ENCODE measurements at regions not wholly inside any gene's neighbourhood (a gene's known extent, or its start where the extent isn't known, plus 50 kb on each side); places are given as distances from the start of the nearest gene placed in this dataset.
"Not testable (repeated sequence)": the region's sequence is repeated elsewhere in the genome, so short reads cannot be mapped to it uniquely, and the experiment has no call there.

DNA sequence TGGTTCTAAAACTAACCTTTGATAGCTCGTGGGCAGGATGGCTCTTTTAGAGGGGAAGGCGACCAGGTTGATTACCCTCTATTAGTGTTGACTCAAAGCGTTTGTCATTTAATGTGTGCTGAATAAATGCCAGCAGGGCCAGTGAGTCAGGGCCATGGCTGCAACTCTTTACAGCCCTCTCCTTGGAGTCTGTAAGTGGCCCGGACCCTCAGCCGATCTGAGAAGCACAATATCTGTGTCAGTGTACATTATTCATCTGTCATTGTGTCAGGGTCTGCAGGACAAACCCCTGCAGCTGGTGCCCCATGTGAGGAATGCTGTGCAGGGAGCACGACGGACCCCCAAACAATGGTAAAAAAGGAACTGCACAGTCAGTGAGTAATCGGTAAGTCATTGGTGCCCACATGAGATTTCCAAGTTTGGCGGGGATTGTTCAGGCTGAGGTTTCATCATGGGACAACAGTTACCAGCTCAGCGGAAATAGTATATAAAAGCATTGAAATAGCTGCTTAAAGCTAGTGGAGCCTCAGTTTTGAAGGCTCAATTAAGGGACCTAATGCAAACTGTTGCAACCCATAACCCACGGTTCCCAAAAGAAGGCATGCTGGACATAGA lies 139.1 kb downstream of the ZNF675 start:
- Histone ChIP-seq H3K9ac (ENCODE audit: insufficient read length, low read depth) (no peak overlapping the region), H3K27me3 (ENCODE audit: insufficient read depth, insufficient read length) (no peaks in the 10 kb centered on the region), H3K4me3 (ENCODE audit: insufficient read length, low read depth) (no peak overlapping the region), H3K9me3 (ENCODE audit: insufficient read depth, low read length) (peaks cover 83% of the 10 kb centered on the region), H3K4me1 (ENCODE audit: insufficient read depth, insufficient read length) (no peaks in the 10 kb centered on the region), H3K36me3 (ENCODE audit: insufficient read depth, insufficient read length, low read length) (no peaks in the 10 kb centered on the region)
- no peak for DNase-seq (ENCODE audit: low read depth, low spot score)
- TF ChIP-seq ZNF274 (IDR thresholded peaks at IDR 0.05; ENCODE audit: low read depth, low read length) = no peak
- no peak for TF ChIP-seq SUZ12 (IDR thresholded peaks at IDR 0.05; ENCODE audit: extremely low read depth, insufficient read depth, insufficient read length)
- TF ChIP-seq YY1 (IDR thresholded peaks at IDR 0.05; ENCODE audit: insufficient read depth, insufficient read length) = no peak

DNA sequence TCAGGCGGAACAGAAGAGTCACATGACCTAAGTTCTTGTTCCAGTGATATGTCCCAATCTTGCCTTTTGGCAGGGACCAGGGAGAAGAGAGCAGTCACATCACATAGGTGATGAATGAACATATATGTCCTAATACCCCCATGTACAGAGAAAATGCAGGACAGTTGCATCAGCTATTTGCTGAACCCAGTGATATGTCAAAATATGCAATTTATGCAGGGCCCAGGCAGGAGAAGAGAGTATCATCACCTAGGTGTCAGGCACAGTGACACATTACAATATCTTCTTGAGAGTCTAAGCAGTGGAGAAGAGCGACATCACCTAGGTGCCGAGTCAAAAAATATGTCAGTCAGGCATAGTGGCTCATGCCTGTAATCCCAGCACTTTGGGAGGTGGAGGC lies 139.9 kb downstream of the ZNF675 start:
- Histone ChIP-seq H3K27me3 (ENCODE audit: insufficient read depth, insufficient read length) (no peaks in the 10 kb centered on the region), H3K36me3 (ENCODE audit: insufficient read depth, insufficient read length, low read length) (no peaks in the 10 kb centered on the region), H3K4me1 (ENCODE audit: insufficient read depth, insufficient read length) (no peaks in the 10 kb centered on the region), H3K9me3 (ENCODE audit: insufficient read depth, low read length) (peaks cover 76% of the 10 kb centered on the region), H3K9ac (ENCODE audit: insufficient read length, low read depth) (no peak overlapping the region), H3K4me3 (ENCODE audit: insufficient read length, low read depth) (no peak overlapping the region)
- DNase-seq (ENCODE audit: low read depth, low spot score) = no peak
- no peak for TF ChIP-seq YY1 (IDR thresholded peaks at IDR 0.05; ENCODE audit: insufficient read depth, insufficient read length)

DNA sequence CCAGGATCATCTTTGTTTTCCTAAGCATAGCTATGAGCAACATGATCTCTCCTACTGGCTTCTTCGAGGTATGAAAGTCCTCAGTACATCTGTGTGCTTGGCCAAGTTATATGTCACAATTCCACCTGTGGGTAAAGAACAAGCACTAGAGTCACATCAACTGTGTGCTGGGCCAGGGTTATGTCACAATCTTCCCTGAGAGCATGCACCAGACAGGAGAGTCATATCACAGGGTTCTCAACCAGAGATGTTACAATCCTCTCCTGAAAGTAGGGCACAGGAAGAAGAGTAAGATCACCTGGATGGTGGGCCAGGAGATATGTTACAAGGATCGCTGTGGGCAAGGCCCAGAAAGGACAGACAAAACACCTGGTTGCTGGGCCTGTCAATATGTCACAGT lies 143.7 kb downstream of the ZNF675 start:
- TF ChIP-seq YY1 (IDR thresholded peaks at IDR 0.05; ENCODE audit: insufficient read depth, insufficient read length) (no peak), SUZ12 (IDR thresholded peaks at IDR 0.05; ENCODE audit: extremely low read depth, insufficient read depth, insufficient read length) (no peak), ZNF274 (IDR thresholded peaks at IDR 0.05; ENCODE audit: low read depth, low read length) (no peak)
- Histone ChIP-seq H3K9me3 (ENCODE audit: insufficient read depth, low read length) (peaks cover 40% of the 10 kb centered on the region), H3K36me3 (ENCODE audit: insufficient read depth, insufficient read length, low read length) (no peaks in the 10 kb centered on the region), H3K9ac (ENCODE audit: insufficient read length, low read depth) (no peak overlapping the region), H3K27me3 (ENCODE audit: insufficient read depth, insufficient read length) (no peaks in the 10 kb centered on the region), H3K4me1 (ENCODE audit: insufficient read depth, insufficient read length) (no peaks in the 10 kb centered on the region), H3K4me3 (ENCODE audit: insufficient read length, low read depth) (no peak overlapping the region)
- DNase-seq (ENCODE audit: low read depth, low spot score) = no peak

DNA sequence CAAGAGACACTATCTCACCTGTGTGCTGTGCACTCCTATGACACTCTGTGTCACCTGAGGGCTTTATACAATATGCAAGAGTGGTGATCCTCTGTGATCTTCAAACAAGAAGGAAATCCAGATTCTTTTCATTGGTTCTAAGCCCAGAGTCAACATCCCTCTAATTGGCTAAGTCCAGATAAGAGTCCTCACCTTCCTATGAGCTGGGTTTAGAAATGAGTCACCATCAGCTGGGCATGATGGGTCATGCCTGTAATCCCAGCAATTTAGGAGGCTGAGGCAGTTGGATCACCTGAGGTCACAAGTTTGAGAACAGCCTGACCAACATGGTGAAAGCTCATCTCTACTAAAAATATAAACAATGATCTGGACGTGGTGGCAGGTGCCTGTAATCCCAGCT lies 144.4 kb downstream of the ZNF675 start:
- no peaks in the 10 kb centered on the region for H3K36me3 ChIP-seq (ENCODE audit: insufficient read depth, insufficient read length, low read length)
- no peak overlapping the region for H3K4me3 ChIP-seq (ENCODE audit: insufficient read length, low read depth)
- peaks cover 37% of the 10 kb centered on the region for H3K9me3 ChIP-seq (ENCODE audit: insufficient read depth, low read length)
- H3K27me3 ChIP-seq (ENCODE audit: insufficient read depth, insufficient read length) = no peaks in the 10 kb centered on the region
- no peak for DNase-seq (ENCODE audit: low read depth, low spot score)
- no peaks in the 10 kb centered on the region for H3K4me1 ChIP-seq (ENCODE audit: insufficient read depth, insufficient read length)
- H3K9ac ChIP-seq (ENCODE audit: insufficient read length, low read depth) = no peak overlapping the region
- TF ChIP-seq SUZ12 (IDR thresholded peaks at IDR 0.05; ENCODE audit: extremely low read depth, insufficient read depth, insufficient read length) (no peak), YY1 (IDR thresholded peaks at IDR 0.05; ENCODE audit: insufficient read depth, insufficient read length) (no peak), ZNF274 (IDR thresholded peaks at IDR 0.05; ENCODE audit: low read depth, low read length) (no peak)

DNA sequence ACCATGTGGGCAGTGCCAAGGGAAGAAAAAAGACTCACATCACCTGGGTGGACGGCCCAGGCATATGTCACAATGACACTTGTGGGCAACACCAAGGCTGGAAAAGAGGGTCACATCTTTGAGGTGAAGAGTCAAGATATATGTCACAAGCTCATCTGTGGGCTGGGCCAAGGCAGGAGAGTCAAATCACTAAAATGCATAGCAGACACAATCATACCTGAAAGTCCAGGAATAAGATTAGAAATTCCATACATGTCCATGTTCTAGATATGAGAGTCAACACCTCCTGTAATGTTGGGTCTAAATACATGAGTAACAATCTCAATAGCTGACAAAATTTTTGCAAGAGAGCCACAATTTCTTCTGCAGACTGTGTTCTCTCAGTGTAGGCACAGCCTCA lies 145.0 kb downstream of the ZNF675 start:
- Histone ChIP-seq H3K36me3 (ENCODE audit: insufficient read depth, insufficient read length, low read length) (no peaks in the 10 kb centered on the region), H3K9me3 (ENCODE audit: insufficient read depth, low read length) (peaks cover 32% of the 10 kb centered on the region), H3K9ac (ENCODE audit: insufficient read length, low read depth) (no peak overlapping the region), H3K27me3 (ENCODE audit: insufficient read depth, insufficient read length) (no peaks in the 10 kb centered on the region), H3K4me1 (ENCODE audit: insufficient read depth, insufficient read length) (no peaks in the 10 kb centered on the region), H3K4me3 (ENCODE audit: insufficient read length, low read depth) (no peak overlapping the region)
- DNase-seq (ENCODE audit: low read depth, low spot score) = no peak
- TF ChIP-seq YY1 (IDR thresholded peaks at IDR 0.05; ENCODE audit: insufficient read depth, insufficient read length) = no peak
- TF ChIP-seq SUZ12 (IDR thresholded peaks at IDR 0.05; ENCODE audit: extremely low read depth, insufficient read depth, insufficient read length) = no peak
- TF ChIP-seq ZNF274 (IDR thresholded peaks at IDR 0.05; ENCODE audit: low read depth, low read length) = no peak

DNA sequence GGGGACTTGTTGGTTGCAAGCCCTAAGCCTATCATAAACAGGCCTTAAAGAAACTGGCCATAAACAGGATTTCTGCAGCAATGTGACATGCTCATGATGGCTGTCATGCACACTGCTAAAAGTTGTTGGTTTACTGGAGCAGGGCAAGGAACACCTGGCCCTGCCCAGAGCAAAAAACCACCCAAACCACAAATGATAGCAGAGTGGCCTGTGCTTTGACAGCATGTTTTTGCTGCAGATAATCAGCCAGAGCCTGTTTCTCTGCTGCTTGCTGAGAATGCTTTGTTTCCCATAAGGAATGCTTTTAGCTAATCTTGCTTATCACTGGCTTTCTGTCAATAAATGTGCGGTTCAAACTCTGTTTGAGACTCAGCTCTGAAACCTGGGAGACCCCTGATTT lies 144.9 kb upstream of the ZNF91 start:
- H3K4me1 ChIP-seq (ENCODE audit: insufficient read depth, insufficient read length); H3K4me3 ChIP-seq (ENCODE audit: insufficient read length, low read depth); H3K9ac ChIP-seq (ENCODE audit: insufficient read length, low read depth); DNase-seq (ENCODE audit: low read depth, low spot score); H3K36me3 ChIP-seq (ENCODE audit: insufficient read depth, insufficient read length, low read length); H3K27me3 ChIP-seq (ENCODE audit: insufficient read depth, insufficient read length): not testable (repeated sequence)
- peaks cover 22% of the 10 kb centered on the region for H3K9me3 ChIP-seq (ENCODE audit: insufficient read depth, low read length)

DNA sequence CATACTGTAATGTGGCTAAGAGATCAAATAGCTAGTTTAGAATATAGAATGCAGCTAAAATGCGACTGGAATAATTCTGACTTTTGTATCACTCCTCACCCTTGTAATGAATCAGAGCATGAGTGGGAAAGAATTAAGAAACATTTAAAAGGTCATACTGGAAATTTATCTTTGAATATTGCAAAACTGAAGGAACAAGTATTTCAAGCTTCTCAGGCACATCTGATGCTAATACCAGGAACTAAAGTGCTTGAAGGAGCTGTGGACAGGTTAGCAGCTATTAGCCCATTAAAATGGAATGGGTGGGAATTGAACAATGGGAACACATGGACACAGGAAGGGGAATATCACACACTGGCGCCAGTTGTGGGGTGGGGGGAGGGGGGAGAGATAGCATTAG lies 144.2 kb upstream of the ZNF91 start:
- DNase-seq (ENCODE audit: low read depth, low spot score) = no peak
- Histone ChIP-seq H3K9me3 (ENCODE audit: insufficient read depth, low read length) (peaks cover 22% of the 10 kb centered on the region), H3K4me1 (ENCODE audit: insufficient read depth, insufficient read length) (no peaks in the 10 kb centered on the region)

DNA sequence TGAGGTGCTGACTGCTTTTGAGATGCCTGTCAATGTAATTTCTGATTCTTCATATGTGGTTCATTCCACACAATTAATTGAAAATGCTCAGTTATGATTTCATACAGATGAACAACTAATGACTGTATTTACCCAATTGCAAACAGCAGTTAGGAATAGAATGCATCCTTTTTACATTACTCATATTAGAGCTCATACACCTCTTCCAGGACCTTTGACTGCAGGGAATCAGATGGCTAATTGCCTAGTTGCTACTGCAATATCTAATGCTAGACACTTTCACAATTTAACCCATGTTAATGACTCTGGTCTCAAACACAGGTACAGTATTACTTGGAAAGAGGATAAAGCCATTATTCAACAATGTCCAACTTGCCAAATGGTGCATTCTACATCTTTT lies 141.9 kb upstream of the ZNF91 start:
- H3K9ac ChIP-seq (ENCODE audit: insufficient read length, low read depth); H3K4me1 ChIP-seq (ENCODE audit: insufficient read depth, insufficient read length); DNase-seq (ENCODE audit: low read depth, low spot score); H3K4me3 ChIP-seq (ENCODE audit: insufficient read length, low read depth); H3K36me3 ChIP-seq (ENCODE audit: insufficient read depth, insufficient read length, low read length); H3K27me3 ChIP-seq (ENCODE audit: insufficient read depth, insufficient read length): not testable (repeated sequence)
- peaks cover 21% of the 10 kb centered on the region for H3K9me3 ChIP-seq (ENCODE audit: insufficient read depth, low read length)

More for the DNA sequence above, 144.2 kb upstream of the ZNF91 start:
- TF ChIP-seq ZNF274 (IDR thresholded peaks at IDR 0.05; ENCODE audit: low read depth, low read length) (no peak), YY1 (IDR thresholded peaks at IDR 0.05; ENCODE audit: insufficient read depth, insufficient read length) (no peak), SUZ12 (IDR thresholded peaks at IDR 0.05; ENCODE audit: extremely low read depth, insufficient read depth, insufficient read length) (no peak)
- Histone ChIP-seq H3K4me3 (ENCODE audit: insufficient read length, low read depth) (no peak overlapping the region), H3K27me3 (ENCODE audit: insufficient read depth, insufficient read length) (no peaks in the 10 kb centered on the region), H3K9ac (ENCODE audit: insufficient read length, low read depth) (no peak overlapping the region), H3K36me3 (ENCODE audit: insufficient read depth, insufficient read length, low read length) (no peaks in the 10 kb centered on the region)

DNA sequence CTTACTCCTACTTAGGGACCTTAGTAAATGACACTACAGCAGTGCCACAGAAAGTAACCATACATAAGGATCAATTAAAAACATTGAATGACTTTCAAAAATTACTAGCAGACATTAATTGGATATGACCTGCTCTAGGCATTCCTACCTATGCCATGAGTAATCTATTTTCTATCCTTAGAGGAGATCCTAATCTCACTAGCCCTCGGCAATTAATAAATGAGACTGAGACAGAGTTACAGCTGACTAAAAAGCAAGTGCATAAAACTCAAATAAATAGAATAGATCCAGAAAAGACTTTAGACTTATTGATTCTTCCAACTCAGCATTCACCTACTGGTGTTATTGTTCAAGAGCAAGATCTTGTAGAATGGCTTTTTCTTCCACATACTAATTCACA lies 141.1 kb upstream of the ZNF91 start:
- not testable (repeated sequence) for H3K4me1 ChIP-seq (ENCODE audit: insufficient read depth, insufficient read length)
- peaks cover 21% of the 10 kb centered on the region for H3K9me3 ChIP-seq (ENCODE audit: insufficient read depth, low read length)

DNA sequence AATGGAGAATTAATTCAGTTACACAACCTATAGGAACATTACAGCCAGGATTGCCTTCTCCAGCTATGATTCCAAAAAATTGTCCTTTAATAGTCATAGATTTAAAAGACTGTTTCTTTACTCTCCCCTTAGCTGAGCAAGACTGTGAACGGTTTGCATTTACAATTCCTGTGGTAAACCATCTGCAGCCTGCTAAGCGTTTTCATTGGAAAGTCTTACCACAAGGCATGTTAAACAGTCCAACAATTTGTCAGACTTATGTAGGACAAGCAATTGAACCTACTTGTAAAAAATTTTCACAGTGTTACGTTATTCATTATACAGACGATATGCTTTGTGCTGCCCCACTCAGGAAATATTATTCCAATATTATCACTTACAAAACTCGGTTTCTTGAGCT lies 140.6 kb upstream of the ZNF91 start:
- not testable (repeated sequence) for H3K4me1 ChIP-seq (ENCODE audit: insufficient read depth, insufficient read length); H3K9ac ChIP-seq (ENCODE audit: insufficient read length, low read depth); H3K36me3 ChIP-seq (ENCODE audit: insufficient read depth, insufficient read length, low read length); DNase-seq (ENCODE audit: low read depth, low spot score); H3K4me3 ChIP-seq (ENCODE audit: insufficient read length, low read depth); H3K27me3 ChIP-seq (ENCODE audit: insufficient read depth, insufficient read length)
- peaks cover 21% of the 10 kb centered on the region for H3K9me3 ChIP-seq (ENCODE audit: insufficient read depth, low read length)

More for the DNA sequence above, 141.1 kb upstream of the ZNF91 start:
- not testable (repeated sequence) for H3K9ac ChIP-seq (ENCODE audit: insufficient read length, low read depth); H3K4me3 ChIP-seq (ENCODE audit: insufficient read length, low read depth); H3K27me3 ChIP-seq (ENCODE audit: insufficient read depth, insufficient read length); DNase-seq (ENCODE audit: low read depth, low spot score); H3K36me3 ChIP-seq (ENCODE audit: insufficient read depth, insufficient read length, low read length)

DNA sequence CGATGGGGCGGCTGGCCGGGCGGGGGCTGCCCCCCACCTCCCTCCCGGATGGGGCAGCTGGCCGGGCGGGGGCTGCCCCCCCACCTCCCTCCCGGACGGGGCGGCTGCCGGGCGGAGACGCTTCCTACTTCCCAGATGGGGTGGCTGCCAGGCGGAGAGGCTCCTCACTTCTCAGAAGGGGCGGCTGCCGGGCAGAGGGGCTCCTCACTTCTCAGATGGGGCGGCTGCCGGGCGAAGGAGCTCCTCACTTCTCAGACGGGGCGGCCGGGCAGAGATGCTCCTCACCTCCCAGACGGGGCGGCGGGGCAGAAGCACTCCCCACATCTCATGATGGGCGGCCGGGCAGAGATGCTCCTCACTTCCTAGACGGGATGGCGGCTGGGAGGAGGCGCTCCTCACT lies 138.2 kb upstream of the ZNF91 start:
- not testable (repeated sequence) for DNase-seq (ENCODE audit: low read depth, low spot score); H3K27me3 ChIP-seq (ENCODE audit: insufficient read depth, insufficient read length); H3K36me3 ChIP-seq (ENCODE audit: insufficient read depth, insufficient read length, low read length); H3K4me1 ChIP-seq (ENCODE audit: insufficient read depth, insufficient read length); H3K9ac ChIP-seq (ENCODE audit: insufficient read length, low read depth); H3K4me3 ChIP-seq (ENCODE audit: insufficient read length, low read depth)
- peaks cover 40% of the 10 kb centered on the region for H3K9me3 ChIP-seq (ENCODE audit: insufficient read depth, low read length)
